ENCODE measurements at regions not wholly inside any gene's neighbourhood (a gene's known extent, or its start where the extent isn't known, plus 50 kb on each side); places are given as distances from the start of the nearest gene placed in this dataset.

- Histone ChIP-seq H3K9ac (ENCODE audit: low read length) (no peak overlapping the region), H3K4me2 (ENCODE audit: low read length) (no peak overlapping the region), H3K36me3 (ENCODE audit: control insufficient read depth in 1 of 2, insufficient read depth in 2 of 2, low read length in 2 of 2) (no peaks in the 10 kb centered on the region), H4K20me1 (ENCODE audit: insufficient read depth) (no peaks in the 10 kb centered on the region), H2AFZ (ENCODE audit: low read depth, low read length, poor library complexity, severe bottlenecking) (no peak overlapping the region), H3K4me1 (ENCODE audit: control insufficient read depth in 1 of 2, insufficient read depth in 2 of 2, low read length in 2 of 2) (peaks cover 4 to 11% of the 10 kb centered on the region in 2 experiments; a peak in 3 of 4 replicates), H3K4me3 (replicated peaks in 1 of 2; ENCODE audit: low read depth in 1 of 2, low read length in 2 of 2) (no peak overlapping the region), H3K9me3 (ENCODE audit: control insufficient read depth in 1 of 2, insufficient read depth in 1 of 2, low read depth in 1 of 2, low read length in 2 of 2) (no peaks in the 10 kb centered on the region), H3K79me2 (ENCODE audit: insufficient read depth, low read length) (no peaks in the 10 kb centered on the region), H3K27ac (ENCODE audit: low read depth, low read length) (no peak overlapping the region), H3K9me2 (ENCODE audit: insufficient read depth) (no peaks in the 10 kb centered on the region), H3K27me3 (ENCODE audit: insufficient read depth, low read length) (no peaks in the 10 kb centered on the region)
- ATAC-seq = no peak
- POLR2A ChIA-PET = interaction anchor here (0.7 kb wide), 1 partner anchor 68 kb away, joined by 3 read pairs; no protein-coding TSS in a partner anchor
- CTCF ChIA-PET = interaction anchor here (0.7 to 0.9 kb wide), 2 partner anchors 12 to 80 kb away, joined by 3 read pairs; no protein-coding TSS in a partner anchor
- intact Hi-C loops (cut with micrococcal nuclease) = loop anchor here (10.0 kb wide), 2 partner anchors 597 to 723 kb away; partner anchors contain the start of gene STPG2
- no TSS peak for BruUV-seq (replicated peaks)
- RAD21 ChIA-PET (ENCODE audit: low non-redundant PET in 1 of 2, low total read pairs in 2 of 2, uncharacterized antibody in 2 of 2, unreplicated experiment in 2 of 2) = interaction anchor here in 1 of 2 experiments (0.7 kb wide), 1 partner anchor 191 kb away, joined by 3 read pairs; no protein-coding TSS in a partner anchor
- DNase-seq (ENCODE audit: low read depth, low spot score) = no peak
- TF ChIP-seq SIN3A (IDR thresholded peaks at IDR 0.05; ENCODE audit: low read depth) (no peak), FOSL1 (IDR thresholded peaks at IDR 0.05; ENCODE audit: low read depth) (no peak), POLR2AphosphoS5 (IDR thresholded peaks at IDR 0.05; ENCODE audit: low read depth, low read length) (no peak), ELF1 (IDR thresholded peaks at IDR 0.05; ENCODE audit: borderline replicate concordance, low read depth) (no peak), TCF7L2 (IDR thresholded peaks at IDR 0.05; ENCODE audit: borderline replicate concordance, extremely low read depth, insufficient read depth, insufficient read length) (no peak), SP1 (IDR thresholded peaks at IDR 0.05; ENCODE audit: low read depth) (no peak), RAD21 (IDR thresholded peaks at IDR 0.05; ENCODE audit: low read depth) (no peak), SRF (IDR thresholded peaks at IDR 0.05; ENCODE audit: low read depth) (no peak), ZBTB33 (IDR thresholded peaks at IDR 0.05; ENCODE audit: extremely low read depth, insufficient replicate concordance, low read length) (no peak), CEBPB (IDR thresholded peaks at IDR 0.05; ENCODE audit: low read depth) (no peak), EGR1 (IDR thresholded peaks at IDR 0.05; ENCODE audit: low read depth) (no peak), MAX (IDR thresholded peaks at IDR 0.05) (no peak)
Observed at GRCh38 chr4:98741952-98742351, 83.5 kb upstream of the TSPAN5 start.

Measured in HCT116 (cell line).